HG02973 (cell line): ENCODE measurements at regions not wholly inside any gene's neighbourhood (a gene's known extent, or its start where the extent isn't known, plus 50 kb on each side); places are given as distances from the start of the nearest gene placed in this dataset.
"Not testable (repeated sequence)": the region's sequence is repeated elsewhere in the genome, so short reads cannot be mapped to it uniquely, and the experiment has no call there.

Experiments used
- ATAC-seq: cut with Tn5 transposase; IDR thresholded peaks from one replicate; pipeline ENCODE4 v1.9.1; 2021; ENCODE audit warnings: moderate library complexity; ENCODE audit not compliant: unreplicated experiment

DNA sequence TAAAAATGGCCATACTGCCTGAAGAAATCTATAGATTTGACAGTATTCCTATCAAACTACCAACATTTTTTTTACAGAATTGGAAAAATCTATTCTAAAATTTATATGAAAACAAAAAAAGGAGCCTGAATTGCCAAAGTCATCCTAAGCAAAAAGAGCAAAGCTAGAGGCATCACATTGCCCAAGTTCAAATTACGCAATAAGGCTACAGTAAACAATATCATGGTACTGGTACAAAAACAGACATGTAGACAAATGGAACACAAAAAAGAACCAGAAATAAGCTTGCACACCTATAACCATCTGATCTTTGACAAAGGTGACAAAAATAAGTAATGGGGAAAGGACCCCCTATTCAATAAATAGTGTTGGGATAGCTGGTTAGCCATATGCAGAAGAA, 50.2 kb upstream of the THSD7B start:
- no peak for ATAC-seq

DNA sequence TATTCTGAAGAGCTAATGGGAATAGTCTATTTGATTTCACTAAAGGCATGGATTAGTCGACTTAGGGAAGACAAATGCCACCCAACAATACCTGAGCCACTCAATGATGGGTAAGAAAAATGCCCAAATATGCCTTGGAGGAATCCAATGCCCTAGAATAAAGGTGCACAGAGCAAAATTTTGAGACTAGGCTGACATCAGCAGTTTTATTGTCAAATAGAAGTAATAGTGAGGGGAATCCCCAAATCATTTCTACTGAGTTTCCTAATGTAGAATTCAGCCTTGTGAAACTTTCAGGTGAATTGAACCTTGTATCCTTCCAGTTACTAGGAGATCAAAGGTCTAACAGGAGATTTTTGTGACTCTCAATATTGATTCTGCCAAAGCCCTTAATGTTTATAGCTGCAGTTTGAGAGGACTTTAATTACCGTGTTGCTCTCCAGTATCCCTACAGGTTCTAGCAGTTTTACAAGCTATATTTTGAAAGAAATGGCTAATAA, 50.8 kb upstream of the THSD7B start:
- no peak for ATAC-seq

DNA sequence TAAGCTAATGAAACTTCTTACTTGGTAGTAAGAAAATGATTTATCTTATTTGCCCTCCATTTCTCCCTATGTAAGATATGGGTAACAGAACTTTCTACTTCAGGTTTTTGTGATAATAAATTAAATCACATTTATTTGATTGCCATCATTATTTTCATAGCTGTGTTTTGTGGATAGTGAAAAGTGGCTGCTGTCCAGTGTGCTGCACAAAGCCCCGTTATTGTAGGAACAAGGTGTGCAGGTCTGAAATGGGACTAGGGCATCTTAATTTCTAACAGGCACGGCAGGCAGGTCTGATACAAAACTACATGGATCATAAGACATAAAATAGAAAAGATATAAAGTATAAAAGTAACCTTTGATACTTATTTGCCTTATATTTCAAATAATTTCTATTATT, 51.6 kb upstream of the THSD7B start:
- ATAC-seq = no peak

DNA sequence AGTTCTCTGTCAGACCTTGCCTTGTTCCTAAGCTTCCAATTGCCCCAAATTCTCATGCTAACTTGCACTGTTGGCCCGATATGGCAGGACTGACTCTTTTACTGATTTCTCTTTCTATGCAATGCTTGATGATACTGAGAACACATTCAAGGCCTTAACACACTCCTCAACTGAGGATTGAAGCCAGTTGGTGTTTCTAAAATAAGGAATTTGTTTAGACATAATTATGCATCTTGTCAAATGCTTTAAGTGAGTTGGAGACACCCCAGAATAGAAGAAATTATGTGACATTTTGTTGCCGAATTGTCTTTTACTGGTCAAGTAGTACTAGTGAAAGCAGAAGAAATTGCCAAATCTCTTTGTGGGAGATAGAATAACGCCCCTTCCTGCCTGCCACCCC, 60.0 kb upstream of the THSD7B start:
- no peak for ATAC-seq

DNA sequence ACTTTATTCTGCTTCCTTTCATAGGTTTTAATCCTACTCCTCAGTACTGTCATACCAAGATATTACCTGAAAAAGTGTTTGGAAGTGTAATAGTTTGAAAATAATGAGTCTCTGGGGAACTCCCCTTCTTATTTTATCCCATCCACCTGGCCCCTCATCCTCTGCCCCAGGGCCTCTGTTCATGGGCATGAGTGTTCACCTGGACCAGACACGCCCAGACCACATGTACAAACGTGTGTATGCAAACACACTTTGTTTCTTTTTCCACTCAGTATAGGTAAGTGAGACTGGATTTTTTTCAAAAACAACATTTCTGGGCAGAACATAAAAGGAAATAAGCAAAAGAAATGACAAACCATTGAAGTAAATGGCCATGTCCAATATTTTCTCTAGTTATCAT, 62.1 kb upstream of the THSD7B start:
- ATAC-seq = no peak

DNA sequence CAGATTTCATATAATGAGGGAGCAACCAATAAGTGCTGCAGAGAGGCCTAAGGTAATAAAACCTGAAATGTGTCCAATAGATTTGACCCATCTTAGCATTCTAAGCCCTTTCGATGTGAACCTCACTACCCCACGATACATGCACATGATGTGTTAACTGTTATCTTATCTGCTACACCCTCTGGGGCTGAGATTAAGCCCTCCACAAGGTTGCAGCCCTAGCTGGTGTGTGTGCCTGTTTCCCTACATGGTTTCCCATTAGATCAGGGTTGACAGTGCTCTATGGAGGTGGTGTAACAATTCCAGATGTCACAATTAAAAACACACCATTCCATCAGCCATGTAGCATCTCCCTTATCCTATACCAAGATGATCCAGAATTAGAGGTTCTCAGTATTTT, 68.9 kb upstream of the THSD7B start:
- no peak for ATAC-seq

DNA sequence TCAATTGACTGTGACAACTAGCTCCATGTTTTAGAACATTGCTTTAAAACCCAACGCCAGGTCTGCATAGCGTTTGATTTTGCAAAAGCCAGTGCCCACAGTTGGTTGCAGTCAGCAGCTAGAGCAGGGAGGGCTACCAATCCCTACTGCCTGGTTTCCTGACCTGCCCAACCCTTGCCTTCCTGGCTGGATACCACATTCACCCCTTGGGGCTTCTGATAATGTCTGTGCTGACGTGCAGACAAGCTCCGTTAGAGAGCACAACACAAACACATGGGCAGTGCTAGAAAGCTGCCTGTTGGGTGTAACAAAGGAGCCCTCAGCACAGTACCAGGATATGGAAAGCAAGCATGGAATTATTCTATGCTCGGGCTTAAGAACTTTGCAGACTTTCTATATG, 71.4 kb upstream of the THSD7B start:
- ATAC-seq = no peak

DNA sequence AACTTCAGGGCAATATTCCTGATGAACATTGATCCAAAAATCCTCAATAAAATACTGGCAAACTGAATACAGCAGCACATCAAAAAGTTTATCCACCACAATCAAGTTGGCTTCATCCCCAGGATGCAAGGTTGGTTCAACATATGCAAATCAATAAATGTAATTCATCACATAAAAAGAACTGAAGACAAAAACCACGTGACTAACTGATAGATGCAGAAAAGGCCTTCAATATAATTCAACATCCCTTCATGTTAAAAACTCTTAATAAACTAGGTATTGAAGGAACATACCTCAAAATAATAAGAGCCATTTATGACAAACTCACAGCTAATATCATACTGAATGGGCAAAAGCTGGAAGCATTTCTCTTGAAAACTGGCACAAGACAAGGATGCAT, 85.3 kb upstream of the THSD7B start:
- ATAC-seq = not testable (repeated sequence)

DNA sequence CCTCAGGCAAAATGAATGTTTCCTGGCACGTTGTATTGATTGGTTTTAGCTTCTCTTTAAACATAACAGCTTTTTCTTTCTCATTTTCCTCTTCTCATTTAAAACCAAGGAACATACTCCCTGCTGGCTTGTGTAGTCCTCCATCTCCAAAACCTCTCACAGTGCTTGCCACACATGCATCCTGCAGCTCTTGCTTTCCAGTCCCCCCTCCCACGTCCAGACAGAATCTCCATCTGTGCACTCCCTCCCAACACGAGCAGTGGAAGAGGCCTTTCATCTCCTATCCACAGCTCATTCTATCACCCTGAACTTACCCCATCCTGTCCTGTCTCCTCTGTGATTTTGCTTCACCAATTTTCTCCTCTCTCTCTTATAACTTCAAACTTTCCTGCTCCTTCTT, 99.6 kb upstream of the THSD7B start:
- no peak for ATAC-seq

DNA sequence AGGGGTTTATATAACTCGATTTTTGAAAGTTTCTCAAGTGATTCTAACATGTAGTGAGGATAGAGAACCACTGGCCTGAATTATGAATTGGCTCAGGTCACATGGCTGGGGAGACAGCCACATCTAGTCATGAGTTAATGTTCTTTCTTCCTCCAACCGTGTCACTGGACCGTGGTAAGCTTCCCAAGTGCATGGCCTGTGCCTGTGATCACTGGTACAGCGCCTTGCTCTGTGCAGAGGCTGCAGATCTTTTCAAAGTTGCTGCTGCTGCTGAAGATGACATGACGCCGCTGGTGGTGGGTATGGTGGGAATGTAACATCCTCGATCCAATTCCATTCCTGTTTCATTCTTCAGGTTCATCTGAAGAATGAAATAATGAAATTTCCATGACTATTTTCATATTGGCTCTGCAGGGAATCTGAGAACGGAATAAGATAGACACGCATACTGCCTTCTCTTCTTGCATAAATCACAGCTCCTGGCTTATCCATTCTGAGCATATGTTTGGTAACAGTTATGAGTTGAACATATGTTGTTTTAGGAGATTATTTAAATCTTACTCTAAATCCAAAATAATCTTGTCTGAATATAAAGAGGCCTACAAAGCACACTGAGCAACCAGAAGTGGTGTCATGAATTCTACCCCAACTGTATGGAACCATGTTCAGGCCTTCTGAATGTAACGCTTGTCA, 100.5 kb upstream of the THSD7B start:
- no peak for ATAC-seq

DNA sequence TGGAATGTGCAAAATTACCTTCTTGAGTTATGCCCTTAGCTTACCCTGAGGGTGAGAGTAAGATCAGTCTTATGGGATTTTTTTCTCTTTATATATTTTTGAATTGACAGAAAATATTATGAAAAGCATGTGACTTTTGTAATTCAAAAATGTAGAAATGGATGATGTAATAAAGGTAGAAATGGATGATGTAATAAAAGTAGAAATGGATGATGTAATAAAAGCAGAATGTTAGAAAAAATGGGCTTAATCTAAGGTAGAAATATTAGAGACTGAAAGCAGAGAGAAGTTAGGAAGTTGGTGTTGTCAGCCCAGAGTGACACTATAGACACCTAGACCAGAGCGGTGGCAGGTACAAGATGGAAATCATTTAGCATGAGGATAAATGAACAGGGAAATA, 107.1 kb upstream of the THSD7B start:
- no peak for ATAC-seq

DNA sequence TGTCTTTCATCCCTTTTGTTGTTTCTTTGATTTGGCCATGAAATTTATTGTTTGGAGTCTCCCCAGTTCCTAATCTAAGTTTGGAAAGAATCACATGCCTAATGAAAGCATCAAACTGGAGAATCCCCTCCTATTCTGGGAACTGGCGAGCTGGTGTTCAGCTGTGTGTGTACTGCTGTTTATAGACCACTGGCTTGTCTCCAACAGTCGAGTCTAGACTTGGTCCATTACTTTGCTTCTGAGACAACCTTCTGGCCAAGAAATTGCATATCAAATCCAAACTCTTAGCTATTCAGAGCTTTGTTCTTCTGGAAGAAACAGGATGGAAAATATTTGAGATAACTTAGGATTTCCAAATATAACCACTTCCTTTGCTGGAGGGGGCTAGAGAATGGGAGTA, 111.5 kb upstream of the THSD7B start:
- no peak for ATAC-seq

DNA sequence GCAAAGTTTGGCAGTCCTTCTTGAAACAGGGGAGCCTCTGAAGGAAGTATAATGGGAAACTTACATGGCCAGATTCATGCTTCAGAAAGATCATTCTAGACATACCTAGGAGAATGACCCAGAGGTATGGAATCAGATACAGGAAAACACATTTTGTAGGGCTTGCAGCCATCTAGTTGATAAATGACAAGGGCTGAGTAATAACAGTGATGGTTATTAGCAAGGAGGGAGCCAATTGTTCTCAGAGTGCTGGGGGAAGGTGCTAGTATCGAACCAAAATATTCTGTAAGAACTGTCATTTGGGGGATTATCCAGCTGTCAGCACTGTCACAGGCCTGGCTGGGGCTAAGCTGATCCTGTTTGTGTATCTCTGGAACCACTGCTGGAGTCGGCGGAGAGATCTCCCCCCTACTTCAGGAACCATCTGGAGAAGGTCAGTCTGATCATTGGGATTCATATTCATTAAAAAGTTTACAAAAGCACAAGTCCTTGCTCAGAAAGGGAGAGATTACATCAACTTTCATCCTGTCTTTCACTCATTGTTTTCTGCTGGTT, 113.8 kb upstream of the THSD7B start:
- ATAC-seq = no peak

DNA sequence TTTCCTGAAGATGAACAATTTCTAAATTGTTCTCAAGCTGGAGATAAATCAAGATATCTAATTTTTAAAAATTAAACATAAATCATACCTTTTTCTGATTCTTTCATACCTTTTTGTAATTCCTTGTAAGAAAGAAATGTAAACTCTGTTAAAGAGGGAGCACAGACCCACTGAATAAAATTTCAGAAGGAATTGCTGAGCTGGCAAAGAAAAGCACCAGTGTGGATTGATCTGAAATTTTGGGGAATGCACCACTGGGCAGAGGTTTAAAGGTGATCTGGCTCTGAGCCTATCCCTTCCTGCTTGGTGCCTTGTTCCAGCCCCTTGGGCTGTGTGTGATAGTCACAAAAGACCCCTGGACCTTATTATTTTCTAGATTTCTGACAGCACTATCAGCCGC, 118.3 kb upstream of the THSD7B start:
- no peak for ATAC-seq

DNA sequence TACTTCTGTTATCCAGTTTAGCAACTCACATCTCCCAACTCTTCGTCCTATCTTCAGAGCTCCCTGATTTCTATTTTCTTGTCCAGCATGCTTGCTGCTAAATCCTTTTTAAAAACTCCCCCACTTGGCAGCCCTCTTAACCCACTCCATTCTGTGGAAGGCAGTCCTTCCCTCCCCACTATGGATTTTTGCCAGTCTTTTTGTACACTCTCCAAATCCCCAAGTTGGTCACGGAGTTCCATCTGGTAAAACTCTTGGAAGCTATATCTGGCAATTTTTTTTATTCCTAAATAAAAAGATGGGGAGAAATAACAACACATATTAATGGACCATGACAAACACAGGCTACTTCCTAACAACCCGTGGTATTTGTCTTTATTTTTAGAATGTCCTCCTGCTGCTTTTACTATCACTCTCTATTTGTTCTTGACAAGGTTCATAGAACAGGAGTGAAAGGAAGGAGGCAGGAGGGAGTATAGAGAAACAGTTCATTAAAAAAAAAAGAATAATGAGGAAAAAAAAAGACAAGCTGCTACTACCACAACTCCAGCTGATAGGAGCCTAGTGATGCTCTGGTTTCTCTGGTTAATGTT, 120.0 kb upstream of the THSD7B start:
- no peak for ATAC-seq

DNA sequence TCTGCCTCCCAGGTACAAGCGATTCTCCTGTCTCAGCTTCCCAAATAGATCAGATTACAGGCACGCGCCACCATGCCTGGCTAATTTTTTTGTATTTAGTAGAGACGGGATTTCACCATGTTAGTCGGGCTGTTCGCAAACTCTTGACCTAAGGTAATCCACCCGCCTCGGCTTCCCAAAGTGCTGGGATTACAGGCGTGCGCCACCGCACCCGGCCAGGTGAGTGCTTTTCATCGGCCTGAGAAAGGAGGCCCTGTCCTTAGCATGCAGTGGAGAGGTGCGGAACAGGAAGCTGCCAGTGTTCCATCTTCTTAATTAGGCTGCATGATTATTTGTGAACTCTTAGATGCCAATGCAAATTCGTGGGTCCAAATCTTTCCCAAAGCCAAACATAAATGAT, 125.7 kb upstream of the THSD7B start:
- no peak for ATAC-seq

DNA sequence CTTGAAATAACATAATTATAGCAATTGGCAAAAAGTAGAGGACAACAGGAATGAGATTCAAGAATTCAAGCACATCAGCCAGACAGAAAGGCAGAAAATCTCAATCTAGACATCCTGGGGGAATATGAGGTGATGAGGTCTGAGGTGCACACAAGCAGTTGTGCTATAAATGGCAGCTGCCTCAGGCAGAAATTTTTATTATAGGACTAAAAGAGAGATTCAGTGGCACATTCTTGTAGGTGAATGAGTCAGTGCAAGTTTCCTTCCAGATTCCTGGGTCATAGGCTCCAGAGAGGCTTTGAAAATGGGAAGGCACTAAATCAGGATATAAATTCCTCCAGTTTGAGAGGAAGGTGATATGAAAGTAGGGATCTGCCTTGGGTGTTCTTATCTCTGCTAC, 127.2 kb upstream of the THSD7B start:
- ATAC-seq = no peak

DNA sequence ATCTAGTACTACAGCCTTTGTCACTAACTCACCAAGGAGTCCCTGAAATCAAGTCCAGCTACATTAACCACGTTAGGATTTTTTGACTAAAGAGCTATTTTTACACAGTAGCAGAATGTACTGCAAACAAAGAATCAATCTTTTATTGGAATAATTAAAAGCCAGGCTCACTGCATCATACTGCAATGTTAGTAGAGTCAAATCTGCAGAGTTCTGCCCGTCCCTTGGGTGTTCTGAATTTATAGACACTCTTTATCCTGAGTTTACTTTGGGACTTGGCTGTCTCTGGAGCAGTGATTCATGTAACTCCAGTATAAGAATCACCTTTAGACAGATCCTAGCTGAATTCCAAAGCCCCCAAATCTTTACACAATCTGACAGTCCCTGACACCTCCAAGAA, 127.9 kb upstream of the THSD7B start:
- no peak for ATAC-seq

DNA sequence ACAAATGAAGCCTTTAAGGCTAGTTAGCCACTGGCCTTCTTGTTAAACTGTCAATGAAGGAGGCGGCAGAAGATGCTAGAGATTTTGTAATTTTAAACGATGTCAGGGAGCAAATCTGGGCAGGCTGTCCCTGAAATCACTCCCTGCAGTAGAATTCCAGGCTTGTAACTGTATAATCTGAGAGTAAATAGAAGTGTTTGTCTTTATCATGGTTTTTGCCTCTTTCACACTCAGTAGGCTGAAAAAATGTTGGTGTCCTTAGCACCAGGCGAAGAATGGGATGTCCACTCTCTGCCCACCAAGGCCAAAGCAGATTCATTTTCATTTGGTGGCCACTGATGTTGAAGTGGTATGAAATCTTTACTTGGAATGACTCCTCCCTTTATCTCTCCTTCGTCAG, 136.9 kb upstream of the THSD7B start:
- ATAC-seq = no peak

DNA sequence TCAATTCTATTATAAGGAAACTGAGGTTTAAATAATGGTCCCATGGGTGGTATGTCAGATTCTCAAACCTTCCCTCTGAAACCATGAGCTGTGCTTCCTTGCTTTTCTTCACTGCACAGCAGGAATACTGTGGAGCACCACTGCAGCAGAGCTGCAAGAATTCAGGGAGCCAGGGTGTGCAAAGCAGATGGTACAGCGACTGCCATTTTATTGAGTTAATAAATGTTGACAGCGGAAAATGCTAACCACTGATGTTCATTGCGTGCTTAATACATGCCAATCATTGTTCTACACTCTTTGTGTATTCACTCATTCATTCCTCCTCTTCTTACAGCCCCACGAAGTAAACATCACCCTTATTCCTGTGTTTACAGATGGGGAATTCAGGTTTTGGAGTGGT, 152.2 kb upstream of the THSD7B start:
- ATAC-seq = no peak

DNA sequence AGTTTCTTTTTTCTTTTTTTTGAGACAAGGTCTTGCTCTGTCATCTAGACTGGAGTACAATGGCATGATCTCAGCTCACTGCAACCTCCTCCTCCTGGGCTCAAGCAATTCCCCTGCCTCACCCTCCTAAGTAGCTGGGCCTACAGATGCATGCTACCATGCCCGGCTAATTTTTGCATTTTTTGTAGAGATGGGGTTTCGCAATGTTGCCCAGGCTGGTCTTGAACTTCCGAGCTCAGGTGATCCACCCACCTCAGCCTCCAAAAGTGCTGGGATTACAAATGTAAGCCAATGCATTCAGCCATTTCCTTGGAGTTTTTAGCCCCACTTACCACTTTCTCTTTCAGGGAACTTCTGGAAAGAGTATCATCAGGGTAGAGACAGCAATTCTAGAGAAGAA, 153.3 kb upstream of the THSD7B start:
- no peak for ATAC-seq

DNA sequence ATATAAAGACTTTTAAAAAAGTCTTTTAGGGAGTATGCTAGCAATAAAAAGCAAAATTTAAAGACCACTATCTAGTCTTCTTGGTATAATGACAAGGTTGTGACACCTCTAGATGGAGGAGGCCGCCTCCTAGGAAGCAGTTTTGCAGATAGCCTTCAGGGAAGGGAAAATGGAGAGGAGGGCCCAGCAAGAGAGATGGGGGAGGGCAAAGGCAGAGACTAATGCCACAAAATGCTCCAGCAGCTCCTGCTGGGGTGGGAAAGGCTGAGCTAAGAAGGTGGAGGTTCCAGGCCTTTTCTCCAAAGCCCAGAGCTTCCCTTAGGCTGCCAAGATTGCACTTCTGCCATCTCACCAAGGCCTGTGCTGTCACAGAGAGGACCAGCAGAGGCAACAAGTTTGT, 153.9 kb upstream of the THSD7B start:
- no peak for ATAC-seq
